T-helper 9 cell (primary cell): ENCODE measurements at regions not wholly inside any gene's neighbourhood (a gene's known extent, or its start where the extent isn't known, plus 50 kb on each side); places are given as distances from the start of the nearest gene placed in this dataset.

ENCODE experiments used
- DNase-seq: peaks from one replicate; pipeline ENCODE4 v3.0.0-alpha.2; 2020

DNA sequence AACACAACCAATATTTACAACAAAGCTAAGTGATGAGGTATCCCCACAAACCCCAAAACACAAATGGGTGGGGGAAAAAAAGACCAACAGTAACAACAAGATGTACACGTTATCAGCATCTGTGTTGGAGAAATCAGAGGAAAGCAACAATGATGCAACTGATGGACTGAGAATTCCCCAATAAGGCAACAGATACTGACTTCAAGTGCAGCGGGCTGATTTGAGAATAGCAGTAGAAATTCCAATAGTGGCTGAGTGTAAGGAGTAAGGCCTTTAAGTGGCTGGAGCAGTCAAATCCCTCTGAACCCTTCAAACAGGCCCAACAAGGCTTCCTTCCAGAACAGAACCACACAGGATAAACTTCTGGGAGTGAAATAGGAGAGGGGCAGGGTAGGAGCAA is 97.6 kb downstream of the TM2D1 start:
- no peak for DNase-seq

DNA sequence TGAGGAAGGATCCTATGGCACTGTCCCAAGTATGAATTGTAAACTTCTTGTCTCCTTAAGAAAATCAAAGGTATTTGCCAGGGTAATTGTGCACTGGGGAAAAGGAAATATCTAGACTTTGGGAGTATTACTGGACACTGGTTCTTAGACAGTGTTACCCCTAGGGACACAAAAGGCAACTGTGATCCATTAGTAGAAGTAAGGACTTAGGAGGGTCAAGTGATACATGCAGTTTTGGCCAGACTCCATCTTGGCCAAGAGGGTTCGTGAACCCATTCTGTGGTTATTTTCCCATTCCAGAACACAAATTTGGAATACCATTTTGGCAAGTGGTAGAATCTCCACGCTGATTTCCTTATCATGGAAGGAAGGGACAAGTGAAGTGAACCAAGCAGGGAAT is 98.1 kb downstream of the TM2D1 start:
- DNase-seq = no peak

DNA sequence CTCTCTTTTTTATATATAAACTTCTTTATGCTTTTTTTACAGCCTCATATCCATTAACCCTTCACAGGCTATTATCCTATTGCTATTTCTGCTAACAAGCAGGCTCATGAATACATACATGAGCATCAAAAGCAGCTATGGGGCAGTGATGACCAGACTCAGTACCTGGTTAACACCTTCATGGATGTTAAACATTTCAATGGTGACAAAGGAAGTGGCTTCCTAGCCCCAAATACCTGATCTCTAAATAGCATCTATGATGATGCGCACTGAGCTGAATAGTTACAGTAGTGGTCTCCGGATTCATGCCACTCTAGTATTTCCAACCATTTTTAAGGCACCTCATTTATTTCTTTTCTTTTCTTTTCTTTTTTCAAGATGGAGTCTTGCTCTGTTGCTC is 101.1 kb downstream of the TM2D1 start:
- no peak for DNase-seq

DNA sequence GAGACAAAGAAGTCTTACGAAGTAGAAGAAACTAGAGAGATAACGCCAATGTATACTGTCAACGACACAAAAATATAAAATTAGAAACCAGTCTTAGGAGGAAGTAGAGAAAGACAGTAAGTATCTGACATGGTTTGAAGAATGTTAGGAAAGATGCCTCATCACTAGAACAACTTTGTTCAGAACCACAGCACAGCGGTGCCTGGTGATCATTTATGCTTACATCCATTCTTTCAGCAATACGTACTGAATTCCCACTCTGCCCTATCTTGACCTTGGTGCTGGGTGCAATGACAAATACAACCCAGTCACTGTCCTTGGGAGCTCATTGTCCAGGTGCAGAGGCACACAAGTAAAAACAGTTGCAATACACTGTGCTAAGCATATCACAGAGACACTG is 104.4 kb downstream of the TM2D1 start:
- DNase-seq = no peak

DNA sequence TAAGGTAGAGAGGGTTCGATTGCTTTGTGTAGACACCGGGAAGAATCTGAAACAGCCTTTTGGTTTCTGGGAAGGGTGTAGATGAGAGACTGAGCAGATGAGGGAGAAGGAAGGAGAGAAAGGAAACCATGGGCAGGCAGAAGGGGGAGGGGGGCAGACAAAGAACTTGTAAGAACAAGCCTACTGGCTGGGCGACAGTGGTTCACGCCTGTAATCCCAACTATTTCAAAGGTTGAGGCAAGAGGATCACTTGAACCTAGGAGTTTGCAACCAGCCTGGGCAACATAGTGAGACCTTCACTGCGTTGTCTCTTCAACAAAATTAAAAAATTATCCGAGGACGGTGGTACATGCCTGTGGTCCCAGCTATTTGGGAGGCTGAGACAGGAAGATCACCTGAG is 106.2 kb downstream of the TM2D1 start:
- DNase-seq = no peak

DNA sequence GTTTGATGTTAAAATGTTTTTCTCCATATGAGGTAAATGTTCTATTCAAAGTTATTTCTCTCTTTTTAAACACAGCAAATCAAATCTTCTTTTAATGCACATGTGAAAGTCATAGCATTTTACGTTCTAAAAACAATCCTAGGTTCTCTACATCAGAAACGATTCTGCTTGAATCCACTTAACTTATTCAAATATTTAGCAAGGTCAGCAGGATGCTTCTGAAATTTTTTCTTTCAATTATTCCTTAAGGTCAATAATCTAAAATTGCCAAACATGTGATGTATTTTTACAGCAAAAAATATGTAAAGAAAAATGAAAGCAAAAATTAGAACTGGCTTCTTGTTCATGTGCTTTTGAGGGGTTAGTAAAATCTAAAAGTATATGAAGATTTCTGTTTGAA is 106.7 kb downstream of the TM2D1 start:
- no peak for DNase-seq

DNA sequence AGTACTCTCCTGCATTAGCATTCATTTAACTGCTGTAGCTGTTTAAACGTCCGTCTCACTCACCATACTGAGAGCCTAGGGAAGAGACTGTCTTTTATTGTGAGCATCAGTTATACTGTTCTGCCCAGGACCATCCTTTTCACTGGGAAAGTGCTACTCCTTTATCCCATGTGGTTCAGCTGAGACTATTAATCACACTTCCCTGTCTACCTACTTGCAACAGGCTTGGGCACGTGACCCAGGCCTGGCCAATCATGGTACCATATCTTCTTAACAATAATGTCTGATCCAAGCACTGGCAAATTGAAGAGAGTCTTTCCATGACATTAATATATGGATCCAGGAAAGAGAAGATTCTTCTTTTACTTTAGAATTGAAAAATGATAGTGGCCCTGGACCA is 108.1 kb downstream of the TM2D1 start:
- DNase-seq = no peak

DNA sequence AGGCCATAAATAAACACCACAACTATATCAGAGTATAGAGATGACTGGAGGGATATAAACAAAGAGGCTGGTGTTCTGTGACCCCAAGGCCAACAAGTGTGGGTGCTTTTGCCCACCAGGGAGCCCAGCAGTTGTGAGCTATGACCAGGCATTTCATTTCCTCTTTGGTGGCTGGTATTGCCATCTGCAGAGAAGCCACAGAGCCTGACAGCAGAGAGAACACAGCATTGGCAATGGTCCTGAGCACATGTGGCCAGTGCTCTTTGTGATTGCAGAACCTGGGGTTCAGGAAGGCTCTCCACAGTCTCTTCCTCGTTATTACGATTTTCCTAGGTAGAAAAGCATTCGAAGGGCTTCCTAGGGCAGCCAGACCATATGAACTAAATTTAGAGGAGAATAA is 112.3 kb downstream of the TM2D1 start:
- no peak for DNase-seq

DNA sequence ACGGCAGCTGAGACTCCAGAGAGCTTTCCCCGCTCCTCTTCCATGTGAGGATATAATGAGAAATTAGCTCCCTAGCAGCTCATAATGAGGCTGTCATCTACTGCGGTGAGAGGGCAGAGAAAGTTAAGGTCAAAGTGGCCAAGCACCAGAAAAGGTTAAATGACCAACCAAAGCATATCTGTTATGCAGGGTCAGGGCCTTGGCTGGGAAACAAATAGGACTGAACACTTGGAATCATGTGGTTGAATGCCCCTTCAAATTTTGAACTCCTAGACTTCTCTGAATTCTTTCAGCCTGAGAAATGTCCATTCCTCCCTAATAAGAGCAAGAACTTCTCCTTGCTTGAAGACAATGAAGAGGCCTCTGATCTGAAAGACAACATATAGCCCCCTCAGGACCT is 115.9 kb downstream of the TM2D1 start:
- no peak for DNase-seq

DNA sequence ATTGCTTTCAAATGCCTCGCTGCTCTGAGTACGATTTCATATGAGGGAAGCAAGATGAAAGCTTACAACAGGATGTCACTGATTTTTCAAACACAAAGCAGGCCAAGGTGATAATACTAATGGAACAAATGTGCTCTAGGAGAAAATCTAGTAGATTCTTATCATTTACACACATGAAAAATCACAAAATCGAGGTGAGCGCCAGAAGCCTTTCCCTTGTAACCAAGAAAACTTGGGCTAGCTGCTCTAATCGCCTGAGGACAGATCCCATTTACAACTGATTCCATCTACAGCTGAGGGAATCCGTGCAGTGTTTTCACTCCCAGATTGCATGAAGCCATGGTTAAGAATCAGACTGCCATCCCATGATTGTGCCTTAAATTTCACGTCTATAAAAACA is 117.5 kb downstream of the TM2D1 start:
- DNase-seq = no peak

DNA sequence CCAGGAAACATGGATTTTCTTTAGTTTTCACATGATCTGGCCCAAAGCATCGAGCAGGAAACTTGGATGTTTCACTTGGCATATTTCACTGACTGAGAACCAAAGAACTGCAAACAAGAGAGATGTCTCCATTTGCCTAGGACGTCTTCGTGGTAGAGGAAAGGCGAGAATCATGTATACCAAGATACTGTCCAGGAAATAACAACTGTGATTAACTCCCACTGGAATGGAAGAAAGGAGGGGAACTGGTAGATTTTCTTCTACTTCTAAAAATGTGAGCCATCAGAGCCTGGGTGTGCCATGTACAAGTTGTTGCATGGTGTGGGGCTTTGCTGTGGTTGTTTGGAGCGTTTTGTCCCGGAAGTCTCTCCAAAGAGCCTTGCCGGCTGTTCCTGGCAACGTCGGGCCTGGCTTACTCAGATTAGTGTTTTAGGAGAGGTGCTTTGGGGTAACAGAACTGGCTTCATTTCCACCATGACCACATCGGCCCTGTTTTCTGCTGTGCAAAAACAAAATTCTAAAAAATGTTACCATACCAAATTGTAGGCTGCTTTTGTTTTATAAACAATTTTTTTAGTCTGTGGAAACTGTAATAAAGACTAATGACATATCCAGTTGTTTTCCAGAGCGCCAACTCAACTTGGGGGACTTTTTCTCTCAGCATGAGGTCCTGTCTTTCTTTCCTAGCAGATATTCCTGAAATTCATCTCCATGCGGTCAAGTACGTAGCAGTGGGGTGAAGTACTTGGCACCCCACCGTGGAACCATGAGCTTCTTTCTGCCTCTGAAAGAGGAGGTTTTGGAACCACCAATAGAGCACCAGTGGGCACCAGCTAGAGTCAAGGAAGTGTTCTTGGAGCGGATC is 118.3 kb downstream of the TM2D1 start:
- DNase-seq = no peak

DNA sequence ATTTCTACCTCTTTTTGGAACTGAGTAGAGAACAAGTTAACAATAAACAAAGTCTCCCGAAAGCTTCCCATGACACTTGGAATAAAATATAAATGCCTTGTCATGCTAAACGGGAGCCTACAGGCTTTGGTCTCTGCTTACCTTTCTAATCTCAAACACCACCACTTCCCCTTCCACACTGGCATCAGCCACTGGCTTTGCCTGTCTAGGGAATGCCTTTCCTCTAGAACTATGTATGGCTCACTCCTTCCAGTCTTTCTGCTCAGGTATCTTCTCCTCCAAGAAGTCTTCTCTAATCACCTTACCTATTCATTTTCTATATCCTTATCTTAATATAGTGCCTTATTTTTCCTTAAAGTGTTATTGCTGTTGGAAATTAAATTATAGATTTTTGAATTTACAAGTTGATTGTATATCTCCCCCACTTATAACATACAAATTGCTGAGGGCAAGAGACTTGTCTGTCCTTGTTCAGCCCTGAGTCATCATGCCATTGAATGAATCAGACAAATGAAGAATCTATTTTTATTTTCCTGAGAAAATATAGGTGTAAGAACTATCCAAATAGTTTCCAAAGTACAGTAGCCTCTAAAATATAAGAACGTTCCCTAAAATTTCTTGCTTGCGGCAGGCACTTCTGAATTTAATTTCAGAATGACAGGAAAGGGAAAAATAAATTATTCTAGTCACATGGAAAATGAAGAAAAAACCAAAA is 119.2 kb downstream of the TM2D1 start:
- DNase-seq = no peak

DNA sequence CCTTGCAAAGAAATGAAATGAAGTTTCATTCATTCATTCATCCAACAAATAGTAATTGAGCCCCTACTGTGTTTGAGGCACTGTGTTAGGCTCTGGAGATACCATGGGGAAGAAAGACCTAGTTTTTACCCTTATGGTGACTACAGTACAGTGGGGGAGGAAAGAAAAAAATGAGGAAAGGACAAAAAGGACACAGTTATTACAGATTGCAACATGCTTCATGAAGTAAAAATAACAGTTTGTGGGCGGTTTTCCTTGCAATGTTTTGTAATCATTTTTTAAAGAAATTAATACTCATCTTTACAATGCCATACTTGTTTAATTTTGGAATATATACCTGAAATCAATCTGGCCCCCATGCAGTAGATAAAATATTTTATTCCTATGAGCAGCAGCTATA is 120.3 kb downstream of the TM2D1 start:
- no peak for DNase-seq

DNA sequence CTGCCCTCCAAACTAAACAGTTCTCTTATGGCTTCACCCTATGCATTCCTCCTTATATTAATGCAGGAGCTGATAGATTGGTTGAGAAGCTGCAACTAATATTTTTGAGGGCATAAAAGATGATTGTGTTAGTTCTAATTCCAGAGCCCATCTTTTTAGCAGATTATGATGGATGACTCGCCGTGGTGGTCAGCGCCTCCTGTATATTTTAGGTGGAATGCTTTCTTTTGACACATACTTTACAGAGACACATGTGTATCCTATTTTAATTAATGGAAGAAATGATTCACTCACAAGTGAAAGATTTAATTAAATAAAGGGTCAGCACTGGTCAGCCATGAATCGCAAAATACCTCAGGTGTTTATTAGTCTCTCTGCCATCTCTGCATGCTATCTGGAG is 120.7 kb downstream of the TM2D1 start:
- no peak for DNase-seq

DNA sequence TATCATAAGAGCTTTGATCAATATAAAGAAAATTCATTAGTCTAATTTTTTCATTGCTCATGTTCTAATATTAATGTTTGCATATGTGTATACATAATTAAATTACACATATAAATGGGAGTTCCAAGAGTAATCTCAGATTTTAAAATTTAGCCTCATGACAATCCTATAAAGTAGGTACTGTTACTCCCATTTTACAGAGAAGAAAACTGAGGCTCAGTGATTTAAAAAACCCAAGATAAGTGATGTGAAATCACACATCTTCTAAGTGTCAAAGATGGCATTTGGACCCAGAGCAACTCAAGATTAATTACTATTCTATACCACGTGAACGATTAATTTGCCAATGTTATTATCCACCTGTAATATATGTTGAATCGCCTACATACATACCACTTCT is 122.3 kb downstream of the TM2D1 start:
- no peak for DNase-seq

DNA sequence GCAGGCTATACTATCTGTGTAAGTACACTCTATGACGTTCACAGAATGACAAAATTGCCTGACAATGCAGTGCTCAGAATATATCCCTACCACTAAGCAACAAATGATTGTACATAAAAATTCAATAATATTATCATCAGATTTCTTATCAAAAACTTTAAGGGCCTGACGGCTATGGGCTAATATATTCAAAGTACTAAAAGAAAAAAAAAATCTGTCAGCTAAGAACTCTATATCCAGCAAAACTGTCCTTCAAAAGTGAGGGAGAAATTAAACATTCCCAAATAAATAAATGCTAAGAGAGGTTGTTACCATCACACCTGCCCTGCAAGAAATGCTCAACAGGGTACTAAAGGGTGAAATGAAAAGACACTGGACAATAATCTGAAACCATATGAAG is 127.3 kb downstream of the TM2D1 start:
- no peak for DNase-seq

DNA sequence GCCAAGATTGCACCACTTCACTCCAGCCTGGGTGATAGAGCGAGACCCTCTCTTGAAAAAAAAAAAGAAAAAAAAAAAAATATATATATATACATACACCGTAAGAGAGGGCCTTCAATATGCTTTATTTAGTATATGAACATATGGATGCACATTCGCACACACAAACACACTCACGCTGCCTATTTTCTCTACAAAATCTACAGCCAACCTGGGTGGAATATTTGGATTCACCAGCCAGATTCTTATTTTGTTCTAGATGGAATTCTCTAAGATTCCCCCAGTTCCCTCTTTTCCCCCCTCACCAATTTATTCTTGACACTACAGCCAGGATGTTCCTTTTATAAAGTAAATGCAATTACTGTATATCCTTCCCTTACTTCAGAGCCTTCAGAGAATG is 131.6 kb downstream of the TM2D1 start:
- DNase-seq = no peak

DNA sequence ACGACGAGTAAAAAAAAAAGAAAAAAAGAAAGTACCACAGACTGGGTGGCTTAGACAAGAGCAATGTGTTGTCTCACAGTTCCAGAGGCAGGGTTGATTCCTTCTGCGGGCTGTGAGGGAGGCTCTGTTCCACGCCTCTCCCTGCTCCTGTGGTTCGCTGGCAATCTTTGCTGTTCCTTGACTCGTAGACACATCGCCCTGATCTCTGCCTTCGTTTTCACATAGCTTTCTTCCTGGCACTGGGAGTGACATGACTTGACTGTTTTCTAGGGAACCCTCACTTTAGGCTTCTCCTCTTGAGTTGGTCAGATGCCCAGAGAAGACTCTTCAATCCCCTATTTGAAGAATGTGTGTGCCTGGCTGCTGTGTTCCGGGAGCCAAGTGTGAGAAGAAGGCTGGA is 133.6 kb downstream of the TM2D1 start:
- no peak for DNase-seq

DNA sequence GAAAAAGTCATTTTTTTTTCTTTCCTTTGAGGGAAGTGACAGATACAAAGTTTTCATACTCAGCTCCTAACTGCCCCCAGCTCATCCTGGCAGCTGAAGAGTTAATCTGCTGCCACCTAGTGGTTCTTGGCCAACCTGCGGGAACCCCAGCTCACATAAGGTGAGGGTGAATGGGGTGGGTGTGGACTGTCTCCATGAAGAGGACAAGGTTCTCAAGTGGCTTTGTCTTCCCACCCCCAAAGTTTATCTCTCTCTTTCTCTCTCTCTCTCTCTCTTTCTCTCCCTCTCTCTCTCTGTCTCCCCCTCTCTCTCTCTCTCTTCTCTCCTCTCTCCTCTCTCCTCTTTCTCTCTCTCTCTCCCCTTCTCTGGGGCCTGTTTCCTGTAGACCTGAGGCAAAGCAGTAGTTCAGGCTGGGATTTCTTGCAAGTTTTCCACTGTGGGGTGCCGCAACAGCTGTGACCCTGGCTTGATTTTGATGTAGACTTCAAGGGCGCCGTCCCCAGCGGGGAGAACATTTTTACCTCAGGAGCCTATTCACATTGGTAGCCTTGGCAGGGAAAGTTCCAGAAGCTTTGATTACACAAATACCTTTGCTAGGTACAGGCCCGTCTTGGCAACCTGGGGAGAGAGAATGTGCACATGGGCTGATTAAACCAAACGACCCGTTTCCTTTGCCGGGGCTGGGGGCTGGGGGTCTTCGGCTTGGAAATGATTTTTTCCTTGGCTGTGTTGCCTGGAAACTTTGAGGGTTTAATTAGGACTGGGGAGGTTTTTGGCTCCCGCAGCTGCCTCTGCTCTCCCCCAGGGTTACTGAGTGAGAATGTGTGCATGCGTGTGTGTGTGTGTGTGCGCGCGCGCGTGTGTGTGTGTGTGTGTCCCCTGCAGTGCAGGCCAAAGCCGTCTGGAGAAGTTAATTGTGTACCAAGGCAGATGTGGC is 135.9 kb downstream of the TM2D1 start:
- peak; percentile 18 for DNase-seq

DNA sequence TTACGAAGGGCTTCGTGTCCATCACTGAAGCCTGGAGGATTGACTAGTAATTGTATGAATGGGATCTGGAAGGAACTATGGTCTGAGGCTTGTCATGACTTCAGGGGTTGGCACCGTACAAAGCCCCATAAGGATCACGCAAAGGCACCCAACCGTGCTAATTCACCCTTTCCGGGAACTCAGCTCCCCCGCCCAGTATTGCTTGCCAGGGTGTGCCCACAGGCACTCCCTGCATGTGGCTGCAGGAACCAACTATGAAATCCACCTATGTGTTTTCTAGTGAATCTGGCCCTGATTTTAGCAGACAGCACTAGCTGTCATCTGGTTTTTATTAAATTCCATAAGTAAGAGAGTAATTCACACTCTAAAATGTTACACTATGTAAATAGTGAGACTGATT is 139.2 kb downstream of the TM2D1 start:
- DNase-seq = no peak

DNA sequence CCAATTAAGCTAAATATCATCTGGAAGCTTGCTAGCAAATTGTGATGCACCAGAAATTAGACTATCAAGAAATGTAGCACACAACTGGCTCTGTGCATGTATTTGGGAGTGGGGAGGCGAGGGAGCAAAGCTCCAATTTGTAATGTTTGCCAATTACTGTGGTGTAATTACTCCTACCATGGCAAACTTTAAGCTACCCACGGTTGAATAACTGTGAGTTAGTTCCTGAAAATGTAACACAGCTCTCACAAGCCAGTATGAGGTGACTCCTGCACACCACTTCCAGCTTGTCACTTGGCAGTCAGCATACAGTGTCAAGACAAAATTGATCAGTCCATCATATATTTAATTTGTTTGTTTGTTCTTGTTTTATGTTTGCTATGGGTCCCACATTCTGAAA is 141.2 kb downstream of the TM2D1 start:
- no peak for DNase-seq

DNA sequence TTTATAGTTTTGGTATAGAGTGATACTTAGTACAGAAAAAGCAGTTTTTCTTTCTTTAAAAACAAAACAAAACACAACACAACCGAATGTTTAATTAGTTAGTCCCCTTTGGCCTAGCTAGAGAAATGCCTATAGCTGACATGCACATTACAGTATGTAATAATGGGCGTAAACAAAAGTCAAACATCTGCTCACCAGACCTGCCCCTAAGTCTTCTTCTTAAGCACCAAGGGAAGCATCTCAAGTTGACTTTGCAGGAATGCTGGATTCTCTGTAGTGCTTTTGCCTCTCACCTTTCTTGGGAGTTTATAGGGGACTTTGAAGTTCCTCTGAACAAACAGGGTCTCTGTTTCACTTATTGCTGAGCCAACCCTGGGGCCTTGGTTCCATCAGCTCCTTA is 143.7 kb downstream of the TM2D1 start:
- DNase-seq = no peak

DNA sequence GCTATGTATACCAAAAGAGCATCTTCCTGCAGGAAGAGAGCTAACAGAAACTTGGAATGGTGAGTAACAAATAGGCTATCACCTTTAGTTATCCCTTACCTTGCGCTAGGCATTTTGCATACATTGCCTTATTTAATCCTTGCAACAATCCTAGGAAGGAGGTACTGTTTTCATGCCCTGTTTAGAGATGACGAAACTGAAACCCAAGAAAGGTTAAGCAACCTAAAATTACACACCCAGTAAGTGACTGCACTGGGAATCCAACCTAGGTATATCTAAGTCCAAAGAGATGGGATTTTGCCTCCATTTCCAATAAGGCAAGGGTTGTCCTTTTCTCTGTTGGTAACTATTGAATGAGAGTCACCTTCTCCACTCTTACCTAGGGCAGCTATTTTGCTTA is 144.5 kb downstream of the TM2D1 start:
- no peak for DNase-seq
